GM23338 (cell line): ENCODE measurements at regions not wholly inside any gene's neighbourhood (a gene's known extent, or its start where the extent isn't known, plus 50 kb on each side); places are given as distances from the start of the nearest gene placed in this dataset.

ENCODE experiments used
- ATAC-seq: fragments of 200-7000 bp; cut with Tn5 transposase; 3 replicates; pipeline ENCODE4 v1.9.1; 2020
- DNase-seq: peaks from one replicate; pipeline ENCODE4 v3.0.0-alpha.2; 2015; ENCODE audit warnings: low spot score
- H2AFZ ChIP-seq: fragments of 200-600 bp; sonication (generic); 2 replicates; pipeline ENCODE4 v1.8.0; 2016; ENCODE audit warnings: antibody characterized with exemption, mild to moderate bottlenecking, moderate library complexity
- H3F3A ChIP-seq: fragments of 200-600 bp; sonication (generic); replicated peaks from 2 replicates; pipeline ENCODE4 v1.8.0; 2017; ENCODE audit warnings: antibody characterized with exemption, mixed run types, low read depth
- H3K27ac ChIP-seq: fragments of 200-600 bp; sonication (generic); 2 replicates; pipeline ENCODE4 v1.6.1; 2016; ENCODE audit warnings: low read depth
- H3K27me3 ChIP-seq: fragments of 200-600 bp; sonication (generic); 2 replicates; pipeline ENCODE4 v1.8.0; 2016; ENCODE audit warnings: mild to moderate bottlenecking, mixed run types, moderate library complexity; ENCODE audit not compliant: insufficient read depth
- H3K36me3 ChIP-seq: fragments of 200-600 bp; sonication (generic); 2 replicates; pipeline ENCODE4 v1.8.0; 2016; ENCODE audit warnings: mild to moderate bottlenecking; ENCODE audit not compliant: insufficient read depth
- H3K4me1 ChIP-seq: fragments of 200-600 bp; sonication (generic); 2 replicates; pipeline ENCODE4 v1.8.0; 2016; ENCODE audit warnings: mild to moderate bottlenecking, moderate library complexity; ENCODE audit not compliant: insufficient read depth
- H3K4me2 ChIP-seq: fragments of 200-600 bp; sonication (generic); 2 replicates; pipeline ENCODE4 v1.7.1; 2017; ENCODE audit warnings: mixed run types
- H3K4me3 ChIP-seq: fragments of 200-600 bp; sonication (generic); 2 replicates; pipeline ENCODE4 v1.6.1; 2016; ENCODE audit warnings: mixed run types
- H3K79me2 ChIP-seq: fragments of 200-600 bp; sonication (generic); replicated peaks from 2 replicates; pipeline ENCODE4 v1.8.0; 2017; ENCODE audit warnings: mild to moderate bottlenecking; ENCODE audit not compliant: insufficient read depth
- H3K9me2 ChIP-seq: fragments of 200-600 bp; sonication (generic); 2 replicates; pipeline ENCODE4 v1.8.0; 2017; ENCODE audit not compliant: insufficient read depth
- H4K20me1 ChIP-seq: fragments of 200-600 bp; sonication (generic); replicated peaks from 2 replicates; pipeline ENCODE4 v1.8.0; 2017; ENCODE audit warnings: mild to moderate bottlenecking; ENCODE audit not compliant: insufficient read depth
- H3K27ac Mint-ChIP-seq: 2 replicates; pipeline ENCODE4 v1.8.0; 2020; ENCODE audit warnings: inconsistent platforms, mild to moderate bottlenecking, moderate library complexity, mixed read lengths
- H3K27me3 Mint-ChIP-seq: 3 replicates; pipeline ENCODE4 v1.8.0; 2022; ENCODE audit warnings: low read depth, mild to moderate bottlenecking, moderate library complexity, mixed read lengths, inconsistent platforms; ENCODE audit not compliant: insufficient read depth, poor library complexity
- H3K36me3 Mint-ChIP-seq: 3 replicates; pipeline ENCODE4 v1.8.0; 2021; ENCODE audit warnings: low read depth, mild to moderate bottlenecking, inconsistent platforms, moderate library complexity, mixed read lengths
- H3K4me1 Mint-ChIP-seq: 3 replicates; pipeline ENCODE4 v1.8.0; 2020; ENCODE audit warnings: mild to moderate bottlenecking, inconsistent platforms, mixed read lengths
- H3K4me3 Mint-ChIP-seq: 3 replicates; pipeline ENCODE4 v1.8.0; 2021; ENCODE audit warnings: moderate library complexity, mild to moderate bottlenecking, inconsistent platforms, mixed read lengths
- H3K9me3 Mint-ChIP-seq: 3 replicates; pipeline ENCODE4 v1.8.0; 2020; ENCODE audit warnings: moderate library complexity, mild to moderate bottlenecking, inconsistent platforms, mixed read lengths
- CREB1 ChIP-seq: fragments of 250-450 bp; sonication (Bioruptor Pico); IDR thresholded peaks from 2 replicates; pipeline ENCODE4 v1.5.0; 2020; ENCODE audit warnings: low read depth, mild to moderate bottlenecking, moderate library complexity
- EZH2 ChIP-seq: fragments of 200-600 bp; sonication (generic); IDR thresholded peaks from one replicate; pipeline ENCODE4 v1.8.0; 2017; ENCODE audit warnings: antibody characterized with exemption, mild to moderate bottlenecking, low read depth; ENCODE audit not compliant: unreplicated experiment
- EZH2phosphoT487 ChIP-seq: fragments of 200-600 bp; sonication (generic); IDR thresholded peaks from one replicate; pipeline ENCODE4 v1.8.1; 2018; ENCODE audit warnings: antibody characterized with exemption; ENCODE audit not compliant: unreplicated experiment
- JUNB ChIP-seq: IDR thresholded peaks from one replicate; pipeline ENCODE4 v1.6.1; 2016; ENCODE audit warnings: antibody characterized with exemption; ENCODE audit not compliant: unreplicated experiment
- ZNF114 ChIP-seq: fragments of 250-450 bp; sonication (Bioruptor Pico); IDR thresholded peaks from 2 replicates; pipeline ENCODE4 v1.5.0; 2020; ENCODE audit warnings: mild to moderate bottlenecking, moderate library complexity
- TF ChIP-seq, protein P1 (sequence below): IDR thresholded peaks from one replicate; pipeline ENCODE4 v1.6.1; 2018; ENCODE audit warnings: antibody characterized with exemption; ENCODE audit not compliant: unreplicated experiment
- TF ChIP-seq, protein P2 (sequence below): fragments of 250-450 bp; sonication (Bioruptor Pico); IDR thresholded peaks from 2 replicates; pipeline ENCODE4 v1.5.0; 2020; ENCODE audit warnings: mild to moderate bottlenecking, moderate library complexity
- TF ChIP-seq, protein P3 (sequence below), 2 experiments: fragments of 200-600 bp in 1 of 2; sonication (generic) in 1 of 2; conservative IDR thresholded peaks; 2 replicates each; pipeline versions ENCODE4 v1.5.1 to v1.6.1; 2016 to 2017; ENCODE audit warnings: antibody characterized with exemption in 2 of 2, low read depth in 2 of 2, mild to moderate bottlenecking in 2 of 2, moderate library complexity in 1 of 2

DNA sequence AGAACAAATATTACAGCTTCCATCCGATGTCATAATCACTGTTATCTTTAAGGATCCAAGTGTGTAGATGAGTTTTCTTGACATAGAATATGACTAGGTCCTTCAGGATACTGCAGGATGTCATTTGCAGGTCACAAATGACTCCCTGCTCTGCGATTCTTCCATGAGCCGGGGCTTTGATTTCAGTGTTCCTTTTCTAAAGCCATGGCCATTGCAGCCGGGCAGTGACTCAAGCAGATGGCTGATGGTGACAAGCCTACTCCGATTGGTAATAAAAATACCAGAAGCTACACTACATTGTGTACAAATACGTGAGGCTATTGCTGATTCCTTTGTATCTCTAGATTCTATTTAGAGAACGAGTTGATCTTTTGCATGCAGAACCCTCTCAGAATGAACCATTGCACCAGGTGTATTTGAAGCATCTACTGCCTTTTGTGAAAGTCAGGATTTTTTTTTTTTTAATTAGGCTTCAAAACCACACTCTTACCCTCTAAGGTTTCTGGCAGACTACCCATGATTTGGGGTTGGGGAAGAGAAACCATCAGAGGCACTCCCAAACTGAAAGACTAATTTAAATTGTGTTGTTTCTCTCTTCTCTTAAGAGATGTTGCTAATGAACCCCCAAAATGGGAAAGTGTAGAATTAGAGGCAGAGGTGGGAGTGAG lies 271.0 kb upstream of the ADRA1B start:
- Mint-ChIP-seq H3K4me1 (peaks cover 16% of the 10 kb centered on the region), H3K36me3 (no peaks in the 10 kb centered on the region), H3K27me3 (peaks cover 2% of the 10 kb centered on the region), H3K9me3 (no peaks in the 10 kb centered on the region), H3K4me3 (no peak overlapping the region), H3K27ac (no peak overlapping the region)
- H3K27me3 ChIP-seq = no peaks in the 10 kb centered on the region
- ATAC-seq (no peak), DNase-seq (no peak)
- H3K9me2 ChIP-seq = no peaks in the 10 kb centered on the region
- no peak overlapping the region for H3K4me3 ChIP-seq
- TF ChIP-seq CREB1 (CRISPR knock-in tag) (no peak), ZNF114 (CRISPR knock-in tag) (no peak), EZH2 (no peak), EZH2phosphoT487 (no peak), JUNB (no peak)
- TF ChIP-seq, protein P1, sequence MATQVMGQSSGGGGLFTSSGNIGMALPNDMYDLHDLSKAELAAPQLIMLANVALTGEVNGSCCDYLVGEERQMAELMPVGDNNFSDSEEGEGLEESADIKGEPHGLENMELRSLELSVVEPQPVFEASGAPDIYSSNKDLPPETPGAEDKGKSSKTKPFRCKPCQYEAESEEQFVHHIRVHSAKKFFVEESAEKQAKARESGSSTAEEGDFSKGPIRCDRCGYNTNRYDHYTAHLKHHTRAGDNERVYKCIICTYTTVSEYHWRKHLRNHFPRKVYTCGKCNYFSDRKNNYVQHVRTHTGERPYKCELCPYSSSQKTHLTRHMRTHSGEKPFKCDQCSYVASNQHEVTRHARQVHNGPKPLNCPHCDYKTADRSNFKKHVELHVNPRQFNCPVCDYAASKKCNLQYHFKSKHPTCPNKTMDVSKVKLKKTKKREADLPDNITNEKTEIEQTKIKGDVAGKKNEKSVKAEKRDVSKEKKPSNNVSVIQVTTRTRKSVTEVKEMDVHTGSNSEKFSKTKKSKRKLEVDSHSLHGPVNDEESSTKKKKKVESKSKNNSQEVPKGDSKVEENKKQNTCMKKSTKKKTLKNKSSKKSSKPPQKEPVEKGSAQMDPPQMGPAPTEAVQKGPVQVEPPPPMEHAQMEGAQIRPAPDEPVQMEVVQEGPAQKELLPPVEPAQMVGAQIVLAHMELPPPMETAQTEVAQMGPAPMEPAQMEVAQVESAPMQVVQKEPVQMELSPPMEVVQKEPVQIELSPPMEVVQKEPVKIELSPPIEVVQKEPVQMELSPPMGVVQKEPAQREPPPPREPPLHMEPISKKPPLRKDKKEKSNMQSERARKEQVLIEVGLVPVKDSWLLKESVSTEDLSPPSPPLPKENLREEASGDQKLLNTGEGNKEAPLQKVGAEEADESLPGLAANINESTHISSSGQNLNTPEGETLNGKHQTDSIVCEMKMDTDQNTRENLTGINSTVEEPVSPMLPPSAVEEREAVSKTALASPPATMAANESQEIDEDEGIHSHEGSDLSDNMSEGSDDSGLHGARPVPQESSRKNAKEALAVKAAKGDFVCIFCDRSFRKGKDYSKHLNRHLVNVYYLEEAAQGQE = no peak
- TF ChIP-seq, protein P2, sequence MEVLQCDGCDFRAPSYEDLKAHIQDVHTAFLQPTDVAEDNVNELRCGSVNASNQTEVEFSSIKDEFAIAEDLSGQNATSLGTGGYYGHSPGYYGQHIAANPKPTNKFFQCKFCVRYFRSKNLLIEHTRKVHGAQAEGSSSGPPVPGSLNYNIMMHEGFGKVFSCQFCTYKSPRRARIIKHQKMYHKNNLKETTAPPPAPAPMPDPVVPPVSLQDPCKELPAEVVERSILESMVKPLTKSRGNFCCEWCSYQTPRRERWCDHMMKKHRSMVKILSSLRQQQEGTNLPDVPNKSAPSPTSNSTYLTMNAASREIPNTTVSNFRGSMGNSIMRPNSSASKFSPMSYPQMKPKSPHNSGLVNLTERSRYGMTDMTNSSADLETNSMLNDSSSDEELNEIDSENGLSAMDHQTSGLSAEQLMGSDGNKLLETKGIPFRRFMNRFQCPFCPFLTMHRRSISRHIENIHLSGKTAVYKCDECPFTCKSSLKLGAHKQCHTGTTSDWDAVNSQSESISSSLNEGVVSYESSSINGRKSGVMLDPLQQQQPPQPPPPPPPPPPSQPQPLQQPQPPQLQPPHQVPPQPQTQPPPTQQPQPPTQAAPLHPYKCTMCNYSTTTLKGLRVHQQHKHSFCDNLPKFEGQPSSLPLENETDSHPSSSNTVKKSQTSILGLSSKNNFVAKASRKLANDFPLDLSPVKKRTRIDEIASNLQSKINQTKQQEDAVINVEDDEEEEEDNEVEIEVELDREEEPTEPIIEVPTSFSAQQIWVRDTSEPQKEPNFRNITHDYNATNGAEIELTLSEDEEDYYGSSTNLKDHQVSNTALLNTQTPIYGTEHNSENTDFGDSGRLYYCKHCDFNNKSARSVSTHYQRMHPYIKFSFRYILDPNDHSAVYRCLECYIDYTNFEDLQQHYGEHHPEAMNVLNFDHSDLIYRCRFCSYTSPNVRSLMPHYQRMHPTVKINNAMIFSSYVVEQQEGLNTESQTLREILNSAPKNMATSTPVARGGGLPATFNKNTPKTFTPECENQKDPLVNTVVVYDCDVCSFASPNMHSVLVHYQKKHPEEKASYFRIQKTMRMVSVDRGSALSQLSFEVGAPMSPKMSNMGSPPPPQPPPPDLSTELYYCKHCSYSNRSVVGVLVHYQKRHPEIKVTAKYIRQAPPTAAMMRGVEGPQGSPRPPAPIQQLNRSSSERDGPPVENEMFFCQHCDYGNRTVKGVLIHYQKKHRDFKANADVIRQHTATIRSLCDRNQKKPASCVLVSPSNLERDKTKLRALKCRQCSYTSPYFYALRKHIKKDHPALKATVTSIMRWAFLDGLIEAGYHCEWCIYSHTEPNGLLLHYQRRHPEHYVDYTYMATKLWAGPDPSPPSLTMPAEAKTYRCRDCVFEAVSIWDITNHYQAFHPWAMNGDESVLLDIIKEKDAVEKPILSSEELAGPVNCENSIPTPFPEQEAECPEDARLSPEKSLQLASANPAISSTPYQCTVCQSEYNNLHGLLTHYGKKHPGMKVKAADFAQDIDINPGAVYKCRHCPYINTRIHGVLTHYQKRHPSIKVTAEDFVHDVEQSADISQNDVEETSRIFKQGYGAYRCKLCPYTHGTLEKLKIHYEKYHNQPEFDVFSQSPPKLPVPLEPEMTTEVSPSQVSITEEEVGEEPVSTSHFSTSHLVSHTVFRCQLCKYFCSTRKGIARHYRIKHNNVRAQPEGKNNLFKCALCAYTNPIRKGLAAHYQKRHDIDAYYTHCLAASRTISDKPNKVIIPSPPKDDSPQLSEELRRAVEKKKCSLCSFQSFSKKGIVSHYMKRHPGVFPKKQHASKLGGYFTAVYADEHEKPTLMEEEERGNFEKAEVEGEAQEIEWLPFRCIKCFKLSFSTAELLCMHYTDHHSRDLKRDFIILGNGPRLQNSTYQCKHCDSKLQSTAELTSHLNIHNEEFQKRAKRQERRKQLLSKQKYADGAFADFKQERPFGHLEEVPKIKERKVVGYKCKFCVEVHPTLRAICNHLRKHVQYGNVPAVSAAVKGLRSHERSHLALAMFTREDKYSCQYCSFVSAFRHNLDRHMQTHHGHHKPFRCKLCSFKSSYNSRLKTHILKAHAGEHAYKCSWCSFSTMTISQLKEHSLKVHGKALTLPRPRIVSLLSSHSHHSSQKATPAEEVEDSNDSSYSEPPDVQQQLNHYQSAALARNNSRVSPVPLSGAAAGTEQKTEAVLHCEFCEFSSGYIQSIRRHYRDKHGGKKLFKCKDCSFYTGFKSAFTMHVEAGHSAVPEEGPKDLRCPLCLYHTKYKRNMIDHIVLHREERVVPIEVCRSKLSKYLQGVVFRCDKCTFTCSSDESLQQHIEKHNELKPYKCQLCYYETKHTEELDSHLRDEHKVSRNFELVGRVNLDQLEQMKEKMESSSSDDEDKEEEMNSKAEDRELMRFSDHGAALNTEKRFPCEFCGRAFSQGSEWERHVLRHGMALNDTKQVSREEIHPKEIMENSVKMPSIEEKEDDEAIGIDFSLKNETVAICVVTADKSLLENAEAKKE (CRISPR knock-in tag) = no peak
- TF ChIP-seq, protein P3, sequence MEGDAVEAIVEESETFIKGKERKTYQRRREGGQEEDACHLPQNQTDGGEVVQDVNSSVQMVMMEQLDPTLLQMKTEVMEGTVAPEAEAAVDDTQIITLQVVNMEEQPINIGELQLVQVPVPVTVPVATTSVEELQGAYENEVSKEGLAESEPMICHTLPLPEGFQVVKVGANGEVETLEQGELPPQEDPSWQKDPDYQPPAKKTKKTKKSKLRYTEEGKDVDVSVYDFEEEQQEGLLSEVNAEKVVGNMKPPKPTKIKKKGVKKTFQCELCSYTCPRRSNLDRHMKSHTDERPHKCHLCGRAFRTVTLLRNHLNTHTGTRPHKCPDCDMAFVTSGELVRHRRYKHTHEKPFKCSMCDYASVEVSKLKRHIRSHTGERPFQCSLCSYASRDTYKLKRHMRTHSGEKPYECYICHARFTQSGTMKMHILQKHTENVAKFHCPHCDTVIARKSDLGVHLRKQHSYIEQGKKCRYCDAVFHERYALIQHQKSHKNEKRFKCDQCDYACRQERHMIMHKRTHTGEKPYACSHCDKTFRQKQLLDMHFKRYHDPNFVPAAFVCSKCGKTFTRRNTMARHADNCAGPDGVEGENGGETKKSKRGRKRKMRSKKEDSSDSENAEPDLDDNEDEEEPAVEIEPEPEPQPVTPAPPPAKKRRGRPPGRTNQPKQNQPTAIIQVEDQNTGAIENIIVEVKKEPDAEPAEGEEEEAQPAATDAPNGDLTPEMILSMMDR (conservative IDR thresholded peaks at IDR 0.05; ENCODE audit: low read depth in 2 of 2) = no peak
- H3K79me2 ChIP-seq = no peaks in the 10 kb centered on the region
- no peaks in the 10 kb centered on the region for H4K20me1 ChIP-seq
- peaks cover 12% of the 10 kb centered on the region for H3K4me1 ChIP-seq
- no peaks in the 10 kb centered on the region for H3F3A ChIP-seq
- H3K4me2 ChIP-seq = no peak overlapping the region
- peak overlapping the region; percentile 38; the same call in 1 of the 2 replicates for H2AFZ ChIP-seq
- H3K27ac ChIP-seq = no peak overlapping the region
- no peaks in the 10 kb centered on the region for H3K36me3 ChIP-seq
